ENCODE measurements at regions not wholly inside any gene's neighbourhood (a gene's known extent, or its start where the extent isn't known, plus 50 kb on each side); places are given as distances from the start of the nearest gene placed in this dataset.

DNA sequence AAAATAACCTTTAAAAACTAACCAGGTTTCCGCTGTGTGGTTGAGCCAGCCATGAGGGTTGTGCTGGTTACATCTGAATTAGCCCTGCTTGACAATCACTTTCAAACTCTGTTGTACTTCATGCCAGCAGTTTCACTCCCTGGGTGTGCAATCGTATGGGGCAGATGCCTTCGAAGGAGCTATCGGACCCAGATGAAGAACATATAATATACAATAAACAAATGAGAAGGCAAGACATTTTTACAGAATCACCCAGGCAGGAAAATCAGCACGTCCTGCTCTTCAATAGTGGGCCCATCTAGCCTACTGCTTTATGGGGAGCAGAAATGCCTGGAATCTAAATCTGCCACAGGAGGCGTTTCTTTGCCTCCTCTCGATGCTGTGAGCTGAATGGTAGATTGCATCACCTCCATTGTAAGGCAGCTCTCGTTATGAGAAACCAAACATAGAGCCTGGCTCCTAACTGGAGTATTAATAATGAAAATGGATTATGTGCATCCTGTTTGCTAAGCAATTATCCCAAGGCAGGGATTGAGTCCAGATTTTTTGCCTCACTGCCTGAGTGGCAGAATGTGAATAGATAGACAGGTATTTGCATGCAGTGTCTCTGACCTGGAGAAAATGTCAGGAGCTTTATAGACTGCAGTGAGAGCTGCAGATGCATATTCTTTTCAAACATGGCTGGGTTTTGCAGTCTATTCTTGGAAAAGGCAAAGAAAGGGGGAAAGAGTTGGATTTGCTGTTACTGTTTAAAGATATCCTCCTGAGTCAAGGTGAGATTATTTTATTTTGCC lies 143.3 kb upstream of the SMARCA2 start:
- TF ChIP-seq, protein P1, sequence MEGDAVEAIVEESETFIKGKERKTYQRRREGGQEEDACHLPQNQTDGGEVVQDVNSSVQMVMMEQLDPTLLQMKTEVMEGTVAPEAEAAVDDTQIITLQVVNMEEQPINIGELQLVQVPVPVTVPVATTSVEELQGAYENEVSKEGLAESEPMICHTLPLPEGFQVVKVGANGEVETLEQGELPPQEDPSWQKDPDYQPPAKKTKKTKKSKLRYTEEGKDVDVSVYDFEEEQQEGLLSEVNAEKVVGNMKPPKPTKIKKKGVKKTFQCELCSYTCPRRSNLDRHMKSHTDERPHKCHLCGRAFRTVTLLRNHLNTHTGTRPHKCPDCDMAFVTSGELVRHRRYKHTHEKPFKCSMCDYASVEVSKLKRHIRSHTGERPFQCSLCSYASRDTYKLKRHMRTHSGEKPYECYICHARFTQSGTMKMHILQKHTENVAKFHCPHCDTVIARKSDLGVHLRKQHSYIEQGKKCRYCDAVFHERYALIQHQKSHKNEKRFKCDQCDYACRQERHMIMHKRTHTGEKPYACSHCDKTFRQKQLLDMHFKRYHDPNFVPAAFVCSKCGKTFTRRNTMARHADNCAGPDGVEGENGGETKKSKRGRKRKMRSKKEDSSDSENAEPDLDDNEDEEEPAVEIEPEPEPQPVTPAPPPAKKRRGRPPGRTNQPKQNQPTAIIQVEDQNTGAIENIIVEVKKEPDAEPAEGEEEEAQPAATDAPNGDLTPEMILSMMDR (IDR thresholded peaks at IDR 0.05; ENCODE audit: borderline replicate concordance, extremely low read depth, low read length, poor library complexity, severe bottlenecking), result no peak
- TF ChIP-seq EZH2 (IDR thresholded peaks at IDR 0.05; ENCODE audit: borderline replicate concordance, low read depth, low read length, severe bottlenecking), result no peak

Measured in DND-41 (cell line).